NCI-H1930 (cell line): ENCODE measurements at regions not wholly inside any gene's neighbourhood (a gene's known extent, or its start where the extent isn't known, plus 50 kb on each side); places are given as distances from the start of the nearest gene placed in this dataset.
"Not testable (repeated sequence)": the region's sequence is repeated elsewhere in the genome, so short reads cannot be mapped to it uniquely, and the experiment has no call there.

Source experiments
- DNase-seq, 2 experiments: peaks; one replicate each; lab custom pipeline; 2025; lab: John Stamatoyannopoulos, UW

- no peak for DNase-seq
Observed at GRCh38 chr7:24395512-24395911, 111.5 kb downstream of the NPY start.

- DNase-seq, result not testable (repeated sequence)
Observed at GRCh38 chr7:24396387-24396786, 112.4 kb downstream of the NPY start.

GRCh38 chr7:24401628-24402593 lies 117.9 kb downstream of the NPY start:
- DNase-seq, result peak in 1 of 2 experiments; percentile 12

- DNase-seq, result no peak
Observed at GRCh38 chr7:24402655-24403054, 118.7 kb downstream of the NPY start.

GRCh38 chr7:24403557-24403956 lies 119.6 kb downstream of the NPY start:
- no peak for DNase-seq

GRCh38 chr7:24404315-24404714 lies 120.3 kb downstream of the NPY start:
- DNase-seq, result no peak

GRCh38 chr7:24405002-24405401 lies 121.0 kb downstream of the NPY start:
- DNase-seq, result no peak

GRCh38 chr7:24406053-24406788 lies 122.2 kb downstream of the NPY start:
- no peak for DNase-seq

GRCh38 chr7:24406789-24407299 lies 122.9 kb downstream of the NPY start:
- DNase-seq, result no peak

- DNase-seq, result no peak
Observed at GRCh38 chr7:24407965-24408364, 124.0 kb downstream of the NPY start.

GRCh38 chr7:24408798-24409430 lies 124.9 kb downstream of the NPY start:
- DNase-seq, result no peak

GRCh38 chr7:24409431-24410024 lies 125.5 kb downstream of the NPY start:
- DNase-seq, result no peak

GRCh38 chr7:24411226-24411625 lies 127.2 kb downstream of the NPY start:
- DNase-seq, result no peak

- DNase-seq, result no peak
Observed at GRCh38 chr7:24417526-24418120, 133.6 kb downstream of the NPY start.

GRCh38 chr7:24419077-24419476 lies 135.1 kb downstream of the NPY start:
- DNase-seq, result no peak

- no peak for DNase-seq
Observed at GRCh38 chr7:24419511-24419910, 135.5 kb downstream of the NPY start.

- DNase-seq, result no peak
Observed at GRCh38 chr7:24422441-24423010, 138.5 kb downstream of the NPY start.

- DNase-seq, result no peak
Observed at GRCh38 chr7:24425664-24426063, 141.7 kb downstream of the NPY start.

- no peak for DNase-seq
Observed at GRCh38 chr7:24427048-24427447, 143.1 kb downstream of the NPY start.

- no peak for DNase-seq
Observed at GRCh38 chr7:24428676-24429075, 144.6 kb upstream of the PALS2 start.

- DNase-seq, result no peak
Observed at GRCh38 chr7:24432677-24433076, 140.6 kb upstream of the PALS2 start.
